ENCODE measurements at regions not wholly inside any gene's neighbourhood (a gene's known extent, or its start where the extent isn't known, plus 50 kb on each side); places are given as distances from the start of the nearest gene placed in this dataset.
"Not testable (repeated sequence)": the region's sequence is repeated elsewhere in the genome, so short reads cannot be mapped to it uniquely, and the experiment has no call there.

DNA sequence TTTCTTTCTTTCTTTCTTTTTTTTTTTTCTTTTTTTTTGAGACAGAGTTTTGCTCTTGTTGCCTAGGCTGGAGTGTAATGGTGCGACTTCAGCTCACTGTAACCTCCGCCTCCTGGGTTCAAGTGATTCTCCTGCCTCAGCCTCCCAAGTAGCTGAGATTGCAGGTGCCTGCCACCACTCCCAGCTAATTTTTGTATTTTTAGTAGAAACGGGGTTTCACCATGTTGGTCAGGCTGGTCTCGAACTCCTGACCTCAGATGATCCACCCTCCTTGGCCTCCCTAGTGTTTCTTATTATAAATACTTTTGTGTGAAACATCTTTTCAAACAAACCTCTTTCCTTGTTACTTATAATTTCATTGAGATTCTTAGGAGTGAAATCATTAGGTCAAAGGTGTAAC lies 202.8 kb downstream of the EDN1 start:
- H3K56ac ChIP-seq (replicated peaks; ENCODE audit: insufficient read length, low read depth, low read length); H4K8ac ChIP-seq (ENCODE audit: extremely low read depth, insufficient read depth, low read length); H3K4ac ChIP-seq (replicated peaks; ENCODE audit: insufficient read length, low read depth, low read length); H2BK12ac ChIP-seq (ENCODE audit: low read depth, low read length); H4K5ac ChIP-seq (ENCODE audit: insufficient read length, low read depth, low read length); H3K4me1 ChIP-seq (replicated peaks in 1 of 4; ENCODE audit: control insufficient read depth in 3 of 4, insufficient read depth in 4 of 4, low read length in 3 of 4); H3K23me2 ChIP-seq (ENCODE audit: low read depth, low read length); H3K9me3 ChIP-seq (ENCODE audit: insufficient read depth in 2 of 2, low read depth in 1 of 2, low read length in 1 of 2); H3K9ac ChIP-seq (replicated peaks in 1 of 4; ENCODE audit: extremely low read depth in 1 of 4, low read depth in 3 of 4, low read length in 3 of 4); H3K14ac ChIP-seq (ENCODE audit: insufficient read length); H2AK5ac ChIP-seq (ENCODE audit: low read depth, low read length); POLR2A ChIA-PET (ENCODE audit: partially characterized antibody); H3K18ac ChIP-seq (ENCODE audit: extremely low read depth, low read length); H4K20me1 ChIP-seq (replicated peaks in 1 of 2; ENCODE audit: control insufficient read depth in 1 of 2, insufficient read depth in 2 of 2, low read length in 2 of 2); H3K79me1 ChIP-seq (ENCODE audit: low read depth, low read length); FAIRE-seq; H3K36me3 ChIP-seq (ENCODE audit: control insufficient read depth in 2 of 4, insufficient read depth in 4 of 4, low read length in 3 of 4); H3K23ac ChIP-seq (ENCODE audit: insufficient read length); H2BK120ac ChIP-seq (replicated peaks; ENCODE audit: low read depth, low read length); DNase-seq (ENCODE audit: low read depth in 1 of 2, low spot score in 2 of 2); H3K27ac ChIP-seq (ENCODE audit: low read depth, low read length); H3K27me3 ChIP-seq (replicated peaks in 1 of 4; ENCODE audit: control insufficient read depth in 3 of 4, extremely low read depth in 1 of 4, insufficient read depth in 3 of 4, low read length in 3 of 4); H3K79me2 ChIP-seq (ENCODE audit: control insufficient read depth in 1 of 2, insufficient read depth in 2 of 2, low read length in 2 of 2); H3K4me3 ChIP-seq (ENCODE audit: extremely low read depth in 1 of 4, insufficient read depth in 2 of 4, low read depth in 3 of 4, low read length in 4 of 4); H2BK20ac ChIP-seq (ENCODE audit: low read length); H2AFZ ChIP-seq (ENCODE audit: low read length); H2BK15ac ChIP-seq (ENCODE audit: low read length); H3K4me2 ChIP-seq (ENCODE audit: insufficient read depth in 1 of 2, low read depth in 2 of 2, low read length in 2 of 2); H4K91ac ChIP-seq (replicated peaks; ENCODE audit: insufficient read length, low read length); H2BK5ac ChIP-seq (ENCODE audit: low read depth, low read length): not testable (repeated sequence)
- 92% methylated on average over 3 of the region's 4 CpGs; no CpG with 5 or more reads in 1 of the 2 experiments for WGBS, 2 experiments (ENCODE audit: extremely low coverage in 1 of 2, insufficient coverage in 1 of 2, insufficient read length in 1 of 2, insufficient replicate concordance in 2 of 2, low coverage in 1 of 2, low lambda C conversion rate in 2 of 2, missing lambda C conversion rate in 1 of 2)
- CTCF ChIA-PET (ENCODE audit: partially characterized antibody): interaction anchor here (0.7 to 2.9 kb wide), 4 partner anchors 10 to 265 kb away, joined by 3 to 11 read pairs (median 6); no protein-coding TSS in a partner anchor

All from H1 (cell line).